ENCODE measurements at regions not wholly inside any gene's neighbourhood (a gene's known extent, or its start where the extent isn't known, plus 50 kb on each side); places are given as distances from the start of the nearest gene placed in this dataset.

- no peaks in the 10 kb centered on the region for H3K79me2 ChIP-seq (replicated peaks; ENCODE audit: insufficient read depth, low read length)
- no peak overlapping the region for H3K9ac ChIP-seq (ENCODE audit: low read length)
- no peaks in the 10 kb centered on the region for H3F3A ChIP-seq (ENCODE audit: insufficient read depth, low read length, poor library complexity, severe bottlenecking)
- no peak overlapping the region for H3K4me3 ChIP-seq (ENCODE audit: low read length)
- no peaks in the 10 kb centered on the region for H3K9me2 ChIP-seq (ENCODE audit: insufficient read depth, low read length)
- H4K20me1 ChIP-seq (ENCODE audit: insufficient read depth): no peaks in the 10 kb centered on the region
- H3K9me3 ChIP-seq (ENCODE audit: low read length): no peaks in the 10 kb centered on the region
- no peaks in the 10 kb centered on the region for H3K27me3 ChIP-seq (ENCODE audit: insufficient read depth, low read depth, low read length)
- TF ChIP-seq TAF1 (IDR thresholded peaks at IDR 0.05; ENCODE audit: low read depth): no peak
- no peak for TF ChIP-seq POLR2AphosphoS5 (IDR thresholded peaks at IDR 0.05)
- no peak for TF ChIP-seq SMC3 (conservative IDR thresholded peaks at IDR 0.05; ENCODE audit: poor library complexity)
- TF ChIP-seq EP300 (conservative IDR thresholded peaks at IDR 0.05; ENCODE audit: poor library complexity, severe bottlenecking): no peak
- no peak overlapping the region for H3K27ac ChIP-seq (ENCODE audit: low read length)
- H3K4me2 ChIP-seq (ENCODE audit: low read length): no peak overlapping the region
- no peak overlapping the region for H2AFZ ChIP-seq (ENCODE audit: low read depth, low read length)
- H3K36me3 ChIP-seq (ENCODE audit: insufficient read depth, low read length): no peaks in the 10 kb centered on the region
These were observed 1381.7 kb upstream of the SEL1L start for GRCh38 chr14:82915381-82915780.

- Histone ChIP-seq H3K9me3 (ENCODE audit: low read length) (no peaks in the 10 kb centered on the region), H3K9me2 (ENCODE audit: insufficient read depth, low read length) (no peaks in the 10 kb centered on the region), H3F3A (ENCODE audit: insufficient read depth, low read length, poor library complexity, severe bottlenecking) (no peaks in the 10 kb centered on the region), H3K9ac (ENCODE audit: low read length) (no peak overlapping the region), H2AFZ (ENCODE audit: low read depth, low read length) (no peak overlapping the region), H3K4me2 (ENCODE audit: low read length) (no peak overlapping the region), H3K79me2 (replicated peaks; ENCODE audit: insufficient read depth, low read length) (no peaks in the 10 kb centered on the region), H4K20me1 (ENCODE audit: insufficient read depth) (no peaks in the 10 kb centered on the region), H3K36me3 (ENCODE audit: insufficient read depth, low read length) (no peaks in the 10 kb centered on the region), H3K27ac (ENCODE audit: low read length) (no peak overlapping the region), H3K27me3 (ENCODE audit: insufficient read depth, low read depth, low read length) (no peaks in the 10 kb centered on the region), H3K4me3 (ENCODE audit: low read length) (no peak overlapping the region)
- TF ChIP-seq SMC3 (conservative IDR thresholded peaks at IDR 0.05; ENCODE audit: poor library complexity) (no peak), POLR2AphosphoS5 (IDR thresholded peaks at IDR 0.05) (no peak), RAD21 (conservative IDR thresholded peaks at IDR 0.05) (no peak), EZH2 (IDR thresholded peaks at IDR 0.05; ENCODE audit: borderline replicate concordance, insufficient read depth, low read length, poor library complexity, severe bottlenecking) (no peak), MXI1 (conservative IDR thresholded peaks at IDR 0.05; ENCODE audit: poor library complexity, severe bottlenecking) (no peak), REST (IDR thresholded peaks at IDR 0.05; ENCODE audit: borderline replicate concordance) (no peak), EP300 (conservative IDR thresholded peaks at IDR 0.05; ENCODE audit: poor library complexity, severe bottlenecking) (no peak), TAF1 (IDR thresholded peaks at IDR 0.05; ENCODE audit: low read depth) (no peak), CTCF (IDR thresholded peaks at IDR 0.05; ENCODE audit: poor library complexity, severe bottlenecking) (no peak)
These were observed 1402.0 kb upstream of the SEL1L start for GRCh38 chr14:82935691-82936090.

DNA sequence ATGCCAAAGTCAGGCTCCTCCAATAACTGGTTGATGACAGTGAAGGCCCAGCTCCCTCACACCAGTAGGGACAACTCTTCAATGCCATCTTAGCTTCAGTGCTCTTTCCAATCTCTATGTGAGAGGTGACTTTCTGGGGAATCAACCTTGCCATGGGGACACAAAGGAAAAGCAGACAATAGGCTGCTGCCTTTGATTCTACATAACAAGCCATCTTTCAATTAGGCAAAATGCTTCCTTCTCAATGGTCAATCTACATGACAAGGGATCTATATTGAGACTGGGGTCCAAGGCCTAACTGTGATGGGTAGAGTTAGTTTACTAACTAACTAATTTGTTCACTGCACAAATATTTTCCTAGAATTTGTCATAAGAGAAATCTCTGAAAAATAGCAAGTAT is 1417.5 kb upstream of the SEL1L start:
- no peak for TF ChIP-seq POLR2AphosphoS5 (IDR thresholded peaks at IDR 0.05)
- TF ChIP-seq MXI1 (conservative IDR thresholded peaks at IDR 0.05; ENCODE audit: poor library complexity, severe bottlenecking): no peak
- TF ChIP-seq EZH2 (IDR thresholded peaks at IDR 0.05; ENCODE audit: borderline replicate concordance, insufficient read depth, low read length, poor library complexity, severe bottlenecking): no peak
- TF ChIP-seq REST (IDR thresholded peaks at IDR 0.05; ENCODE audit: borderline replicate concordance): no peak
- TF ChIP-seq RAD21 (conservative IDR thresholded peaks at IDR 0.05): no peak
- no peak for TF ChIP-seq TAF1 (IDR thresholded peaks at IDR 0.05; ENCODE audit: low read depth)
- no peak for TF ChIP-seq SMC3 (conservative IDR thresholded peaks at IDR 0.05; ENCODE audit: poor library complexity)
- TF ChIP-seq CTCF (IDR thresholded peaks at IDR 0.05; ENCODE audit: poor library complexity, severe bottlenecking): no peak
- no peak for TF ChIP-seq EP300 (conservative IDR thresholded peaks at IDR 0.05; ENCODE audit: poor library complexity, severe bottlenecking)
- H3K4me2 ChIP-seq (ENCODE audit: low read length): no peak overlapping the region

More for the DNA sequence above, 1417.5 kb upstream of the SEL1L start:
- Histone ChIP-seq H3K9ac (ENCODE audit: low read length) (no peak overlapping the region), H3K36me3 (ENCODE audit: insufficient read depth, low read length) (no peaks in the 10 kb centered on the region), H2AFZ (ENCODE audit: low read depth, low read length) (no peak overlapping the region), H3K79me2 (replicated peaks; ENCODE audit: insufficient read depth, low read length) (no peaks in the 10 kb centered on the region), H4K20me1 (ENCODE audit: insufficient read depth) (no peaks in the 10 kb centered on the region), H3K27me3 (ENCODE audit: insufficient read depth, low read depth, low read length) (no peaks in the 10 kb centered on the region), H3K9me3 (ENCODE audit: low read length) (no peaks in the 10 kb centered on the region), H3K27ac (ENCODE audit: low read length) (no peak overlapping the region), H3F3A (ENCODE audit: insufficient read depth, low read length, poor library complexity, severe bottlenecking) (no peaks in the 10 kb centered on the region), H3K9me2 (ENCODE audit: insufficient read depth, low read length) (no peaks in the 10 kb centered on the region), H3K4me3 (ENCODE audit: low read length) (no peak overlapping the region)
